HUES64 (cell line): ENCODE measurements at regions not wholly inside any gene's neighbourhood (a gene's known extent, or its start where the extent isn't known, plus 50 kb on each side); places are given as distances from the start of the nearest gene placed in this dataset.

Experiments used
- H3K27ac ChIP-seq: 2 replicates; pipeline ENCODE4 v1.7.0; 2013; ENCODE audit warnings: low read depth, low read length, inconsistent platforms
- H3K27me3 ChIP-seq: 2 replicates; pipeline ENCODE4 v1.6.1; 2013; ENCODE audit warnings: mild to moderate bottlenecking, low read length; ENCODE audit not compliant: insufficient read depth
- H3K36me3 ChIP-seq: 2 replicates; pipeline ENCODE4 v1.6.1; 2013; ENCODE audit warnings: mild to moderate bottlenecking, low read length; ENCODE audit not compliant: insufficient read depth
- H3K4me1 ChIP-seq: 2 replicates; pipeline ENCODE4 v1.6.1; 2013; ENCODE audit warnings: mild to moderate bottlenecking, low read length, moderate library complexity; ENCODE audit not compliant: insufficient read depth
- H3K4me3 ChIP-seq: 2 replicates; pipeline ENCODE4 v1.5.1; 2013; ENCODE audit warnings: mild to moderate bottlenecking, low read length, moderate library complexity
- H3K9ac ChIP-seq: 2 replicates; pipeline ENCODE4 v1.6.1; 2013; ENCODE audit warnings: mild to moderate bottlenecking, low read depth, low read length
- H3K9me3 ChIP-seq: 2 replicates; pipeline ENCODE4 v1.6.1; 2013; ENCODE audit warnings: low read depth, low read length; ENCODE audit not compliant: insufficient read depth
- WGBS: fragments of 150-250, 120-280 bp; methylation state at CpG from one replicate; pipeline ENCODE4 v1.1.7; 2013; ENCODE audit warnings: missing lambda C conversion rate; 5-methylcytosine and 5-hydroxymethylcytosine counted together

GRCh38 chr3:182212479-182213076 lies 500.9 kb downstream of the SOX2 start:
- Histone ChIP-seq H3K27me3 (no peaks in the 10 kb centered on the region), H3K9ac (no peak overlapping the region), H3K4me3 (no peak overlapping the region), H3K27ac (peak overlapping the region; percentile 44), H3K4me1 (peaks cover 36% of the 10 kb centered on the region), H3K36me3 (no peaks in the 10 kb centered on the region), H3K9me3 (no peaks in the 10 kb centered on the region)
- WGBS: 31% methylated on average over 4 of the region's 4 CpGs

GRCh38 chr3:182214416-182214815 lies 502.7 kb downstream of the SOX2 start:
- no peak overlapping the region for H3K9ac ChIP-seq
- no peak overlapping the region for H3K27ac ChIP-seq
- H3K9me3 ChIP-seq: no peaks in the 10 kb centered on the region
- 95% methylated on average over 4 of the region's 4 CpGs for WGBS
- no peak overlapping the region for H3K4me3 ChIP-seq
- H3K27me3 ChIP-seq: no peaks in the 10 kb centered on the region
- H3K36me3 ChIP-seq: no peaks in the 10 kb centered on the region
- peaks cover 41% of the 10 kb centered on the region for H3K4me1 ChIP-seq

GRCh38 chr3:182215881-182216280 lies 504.2 kb downstream of the SOX2 start:
- no peak overlapping the region for H3K9ac ChIP-seq
- no peak overlapping the region for H3K4me3 ChIP-seq
- H3K27me3 ChIP-seq: no peaks in the 10 kb centered on the region
- no peak overlapping the region for H3K27ac ChIP-seq
- peaks cover 49% of the 10 kb centered on the region for H3K4me1 ChIP-seq
- H3K36me3 ChIP-seq: no peaks in the 10 kb centered on the region
- no peaks in the 10 kb centered on the region for H3K9me3 ChIP-seq

GRCh38 chr3:182216311-182216970 lies 504.7 kb downstream of the SOX2 start:
- Histone ChIP-seq H3K9me3 (no peaks in the 10 kb centered on the region), H3K4me3 (no peak overlapping the region), H3K4me1 (peaks cover 50% of the 10 kb centered on the region), H3K36me3 (no peaks in the 10 kb centered on the region), H3K9ac (no peak overlapping the region), H3K27ac (no peak overlapping the region), H3K27me3 (no peaks in the 10 kb centered on the region)
- WGBS: 87% methylated on average over 3 of the region's 4 CpGs

GRCh38 chr3:182220013-182220412 lies 508.3 kb downstream of the SOX2 start:
- WGBS: 85% methylated on average over 1 of the region's 1 CpG
- Histone ChIP-seq H3K4me1 (peaks cover 27% of the 10 kb centered on the region), H3K36me3 (no peaks in the 10 kb centered on the region), H3K27ac (no peak overlapping the region), H3K9me3 (no peaks in the 10 kb centered on the region), H3K9ac (no peak overlapping the region), H3K4me3 (no peak overlapping the region), H3K27me3 (no peaks in the 10 kb centered on the region)

- H3K27me3 ChIP-seq: no peaks in the 10 kb centered on the region
- H3K9me3 ChIP-seq: no peaks in the 10 kb centered on the region
- no peak overlapping the region for H3K27ac ChIP-seq
- H3K4me3 ChIP-seq: no peak overlapping the region
- WGBS: 27% methylated on average over 1 of the region's 1 CpG
- H3K36me3 ChIP-seq: no peaks in the 10 kb centered on the region
- H3K9ac ChIP-seq: no peak overlapping the region
- H3K4me1 ChIP-seq: peaks cover 27% of the 10 kb centered on the region
Observed at GRCh38 chr3:182220471-182220870, 508.7 kb downstream of the SOX2 start.

- H3K4me3 ChIP-seq: no peak overlapping the region
- whole genome bisulfite sequencing: 44% methylated on average over 4 of the region's 4 CpGs
- no peak overlapping the region for H3K27ac ChIP-seq
- no peaks in the 10 kb centered on the region for H3K36me3 ChIP-seq
- no peaks in the 10 kb centered on the region for H3K4me1 ChIP-seq
- no peaks in the 10 kb centered on the region for H3K9me3 ChIP-seq
- H3K27me3 ChIP-seq: no peaks in the 10 kb centered on the region
- H3K9ac ChIP-seq: no peak overlapping the region
Observed at GRCh38 chr3:182226995-182227394, 515.3 kb downstream of the SOX2 start.

GRCh38 chr3:182233405-182233804 lies 521.7 kb downstream of the SOX2 start:
- no peaks in the 10 kb centered on the region for H3K27me3 ChIP-seq
- peaks cover 32% of the 10 kb centered on the region for H3K4me1 ChIP-seq
- H3K9ac ChIP-seq: no peak overlapping the region
- no peak overlapping the region for H3K4me3 ChIP-seq
- H3K27ac ChIP-seq: no peak overlapping the region
- H3K36me3 ChIP-seq: no peaks in the 10 kb centered on the region
- H3K9me3 ChIP-seq: no peaks in the 10 kb centered on the region
- WGBS: 92% methylated on average over 1 of the region's 1 CpG

- Histone ChIP-seq H3K36me3 (no peaks in the 10 kb centered on the region), H3K27ac (no peak overlapping the region), H3K4me1 (peaks cover 35% of the 10 kb centered on the region), H3K27me3 (no peaks in the 10 kb centered on the region), H3K4me3 (no peak overlapping the region), H3K9me3 (no peaks in the 10 kb centered on the region), H3K9ac (no peak overlapping the region)
- 92% methylated on average over 2 of the region's 3 CpGs for WGBS
Observed at GRCh38 chr3:182233957-182234356, 522.2 kb downstream of the SOX2 start.

- peaks cover 42% of the 10 kb centered on the region for H3K4me1 ChIP-seq
- no peaks in the 10 kb centered on the region for H3K9me3 ChIP-seq
- H3K4me3 ChIP-seq: no peak overlapping the region
- no peak overlapping the region for H3K9ac ChIP-seq
- no peaks in the 10 kb centered on the region for H3K27me3 ChIP-seq
- WGBS: 80% methylated on average over 1 of the region's 2 CpGs
- H3K36me3 ChIP-seq: no peaks in the 10 kb centered on the region
- no peak overlapping the region for H3K27ac ChIP-seq
Observed at GRCh38 chr3:182234881-182235280, 523.2 kb downstream of the SOX2 start.

- no peaks in the 10 kb centered on the region for H3K27me3 ChIP-seq
Observed at GRCh38 chr3:182235504-182235903, 523.8 kb downstream of the SOX2 start.

More at GRCh38 chr3:182235504-182235903, 523.8 kb downstream of the SOX2 start:
- H3K36me3 ChIP-seq: no peaks in the 10 kb centered on the region
- H3K4me3 ChIP-seq: no peak overlapping the region
- WGBS: 89% methylated on average over 2 of the region's 2 CpGs
- no peak overlapping the region for H3K9ac ChIP-seq
- H3K27ac ChIP-seq: no peak overlapping the region
- no peaks in the 10 kb centered on the region for H3K9me3 ChIP-seq
- peaks cover 47% of the 10 kb centered on the region for H3K4me1 ChIP-seq
